Gastroesophageal sphincter (tissue), 3 donors: ENCODE measurements at regions not wholly inside any gene's neighbourhood (a gene's known extent, or its start where the extent isn't known, plus 50 kb on each side); places are given as distances from the start of the nearest gene placed in this dataset.

Experiments
- EP300 ChIP-seq: sonication (generic); formaldehyde crosslinking; IDR thresholded peaks from one replicate; pipeline ENCODE4 v1.6.1; 2017; ENCODE audit warnings: antibody characterized with exemption, mild to moderate bottlenecking
- POLR2A ChIP-seq, 2 donors: fragments of 450-650 bp; IDR thresholded peaks; one replicate each; pipeline ENCODE4 v1.6.1; 2017; ENCODE audit warnings: antibody characterized with exemption in 2 of 2, mild to moderate bottlenecking in 2 of 2, moderate library complexity in 1 of 2
- POLR2AphosphoS5 ChIP-seq: sonication (generic); formaldehyde crosslinking; IDR thresholded peaks from one replicate; pipeline ENCODE4 v1.6.1; 2017; ENCODE audit warnings: antibody characterized with exemption
- TF ChIP-seq, protein P1 (sequence below), 4 experiments: fragments of 200-600 bp in 2 of 4; fragments of 450-650 bp in 2 of 4; sonication (generic) in 1 of 4; IDR thresholded peaks; one replicate each; pipeline ENCODE4 v1.5.1; 2017 to 2019; ENCODE audit warnings: antibody characterized with exemption in 4 of 4, mild to moderate bottlenecking in 2 of 4, moderate library complexity in 2 of 4

DNA sequence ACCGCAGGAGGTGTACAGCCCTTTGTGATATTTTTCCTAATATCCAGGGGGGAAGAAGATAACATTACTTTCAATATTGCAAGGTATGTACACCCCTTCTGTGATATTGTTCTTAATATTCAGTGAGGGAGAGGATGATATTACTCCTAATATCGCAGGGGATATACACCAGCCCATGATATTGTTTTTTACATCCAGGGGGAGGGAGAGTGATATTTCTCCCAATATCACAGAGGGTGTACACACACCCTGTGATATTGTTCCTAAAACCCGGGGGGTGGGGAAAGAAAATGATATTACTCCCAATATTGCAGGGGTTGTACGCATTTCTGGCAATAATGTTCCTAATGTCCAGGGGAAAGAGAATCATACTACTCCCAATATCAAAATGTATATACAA, 58.0 kb upstream of the SLC25A48 start:
- TF ChIP-seq, protein P1, sequence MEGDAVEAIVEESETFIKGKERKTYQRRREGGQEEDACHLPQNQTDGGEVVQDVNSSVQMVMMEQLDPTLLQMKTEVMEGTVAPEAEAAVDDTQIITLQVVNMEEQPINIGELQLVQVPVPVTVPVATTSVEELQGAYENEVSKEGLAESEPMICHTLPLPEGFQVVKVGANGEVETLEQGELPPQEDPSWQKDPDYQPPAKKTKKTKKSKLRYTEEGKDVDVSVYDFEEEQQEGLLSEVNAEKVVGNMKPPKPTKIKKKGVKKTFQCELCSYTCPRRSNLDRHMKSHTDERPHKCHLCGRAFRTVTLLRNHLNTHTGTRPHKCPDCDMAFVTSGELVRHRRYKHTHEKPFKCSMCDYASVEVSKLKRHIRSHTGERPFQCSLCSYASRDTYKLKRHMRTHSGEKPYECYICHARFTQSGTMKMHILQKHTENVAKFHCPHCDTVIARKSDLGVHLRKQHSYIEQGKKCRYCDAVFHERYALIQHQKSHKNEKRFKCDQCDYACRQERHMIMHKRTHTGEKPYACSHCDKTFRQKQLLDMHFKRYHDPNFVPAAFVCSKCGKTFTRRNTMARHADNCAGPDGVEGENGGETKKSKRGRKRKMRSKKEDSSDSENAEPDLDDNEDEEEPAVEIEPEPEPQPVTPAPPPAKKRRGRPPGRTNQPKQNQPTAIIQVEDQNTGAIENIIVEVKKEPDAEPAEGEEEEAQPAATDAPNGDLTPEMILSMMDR (IDR thresholded peaks at IDR 0.05) = no peak
- no peak for TF ChIP-seq POLR2A (IDR thresholded peaks at IDR 0.05)
- TF ChIP-seq EP300 = no peak
- no peak for TF ChIP-seq POLR2AphosphoS5
